ENCODE measurements at regions not wholly inside any gene's neighbourhood (a gene's known extent, or its start where the extent isn't known, plus 50 kb on each side); places are given as distances from the start of the nearest gene placed in this dataset.

DNA sequence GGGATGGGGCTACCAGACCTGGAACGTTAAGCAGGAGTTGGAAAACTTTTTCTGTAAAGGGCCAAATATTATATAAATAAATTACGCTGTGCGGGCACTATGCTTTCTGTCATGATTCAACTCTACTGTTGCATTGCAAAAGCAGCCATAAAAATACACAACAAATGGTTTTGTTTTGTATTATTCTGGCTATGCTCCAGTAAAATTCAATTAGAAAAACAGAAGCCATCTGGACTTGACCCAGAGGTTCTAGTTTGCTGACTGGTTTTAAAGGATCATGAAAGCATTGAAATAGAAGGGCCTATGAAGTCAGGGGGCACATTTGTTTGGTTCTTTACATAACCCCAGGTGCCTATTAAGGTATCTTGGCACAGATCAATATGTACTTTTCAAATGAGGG lies 647.4 kb upstream of the LMCD1 start:
- no peak for TF ChIP-seq POLR2A (IDR thresholded peaks at IDR 0.05)
- TF ChIP-seq, protein P1, sequence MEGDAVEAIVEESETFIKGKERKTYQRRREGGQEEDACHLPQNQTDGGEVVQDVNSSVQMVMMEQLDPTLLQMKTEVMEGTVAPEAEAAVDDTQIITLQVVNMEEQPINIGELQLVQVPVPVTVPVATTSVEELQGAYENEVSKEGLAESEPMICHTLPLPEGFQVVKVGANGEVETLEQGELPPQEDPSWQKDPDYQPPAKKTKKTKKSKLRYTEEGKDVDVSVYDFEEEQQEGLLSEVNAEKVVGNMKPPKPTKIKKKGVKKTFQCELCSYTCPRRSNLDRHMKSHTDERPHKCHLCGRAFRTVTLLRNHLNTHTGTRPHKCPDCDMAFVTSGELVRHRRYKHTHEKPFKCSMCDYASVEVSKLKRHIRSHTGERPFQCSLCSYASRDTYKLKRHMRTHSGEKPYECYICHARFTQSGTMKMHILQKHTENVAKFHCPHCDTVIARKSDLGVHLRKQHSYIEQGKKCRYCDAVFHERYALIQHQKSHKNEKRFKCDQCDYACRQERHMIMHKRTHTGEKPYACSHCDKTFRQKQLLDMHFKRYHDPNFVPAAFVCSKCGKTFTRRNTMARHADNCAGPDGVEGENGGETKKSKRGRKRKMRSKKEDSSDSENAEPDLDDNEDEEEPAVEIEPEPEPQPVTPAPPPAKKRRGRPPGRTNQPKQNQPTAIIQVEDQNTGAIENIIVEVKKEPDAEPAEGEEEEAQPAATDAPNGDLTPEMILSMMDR (IDR thresholded peaks at IDR 0.05): no peak
- no peak for TF ChIP-seq POLR2AphosphoS5 (IDR thresholded peaks at IDR 0.05)
- no peak for TF ChIP-seq EP300 (IDR thresholded peaks at IDR 0.05)

Measured in upper lobe of left lung (tissue), 4 donors.